GM12875 (cell line): ENCODE measurements at regions not wholly inside any gene's neighbourhood (a gene's known extent, or its start where the extent isn't known, plus 50 kb on each side); places are given as distances from the start of the nearest gene placed in this dataset.
"Not testable (repeated sequence)": the region's sequence is repeated elsewhere in the genome, so short reads cannot be mapped to it uniquely, and the experiment has no call there.

Experiments used
- H3K4me3 ChIP-seq: one replicate; pipeline ENCODE4 v1.5.1; 2011; ENCODE audit warnings: low read depth, low read length, control low read depth
- CTCF ChIP-seq: IDR thresholded peaks from 2 replicates; pipeline ENCODE4 v1.5.1; 2011; ENCODE audit warnings: low read depth, mild to moderate bottlenecking, control low read depth, inconsistent platforms, low read length, moderate library complexity, borderline replicate concordance; ENCODE audit not compliant: insufficient read depth

- no peak overlapping the region for H3K4me3 ChIP-seq
- no peak for TF ChIP-seq CTCF
Observed at GRCh38 chr22:22756109-22756508, 111.7 kb downstream of the GGTLC2 start.

GRCh38 chr22:22756551-22757201 lies 112.3 kb downstream of the GGTLC2 start:
- not testable (repeated sequence) for H3K4me3 ChIP-seq

- H3K4me3 ChIP-seq: not testable (repeated sequence)
Observed at GRCh38 chr22:22758101-22758807, 113.8 kb downstream of the GGTLC2 start.

- no peak for TF ChIP-seq CTCF
- H3K4me3 ChIP-seq: no peak overlapping the region
Observed at GRCh38 chr22:22759371-22759770, 115.0 kb downstream of the GGTLC2 start.

- no peak for TF ChIP-seq CTCF
- no peak overlapping the region for H3K4me3 ChIP-seq
Observed at GRCh38 chr22:22759889-22760546, 115.6 kb downstream of the GGTLC2 start.

- no peak for TF ChIP-seq CTCF
- no peak overlapping the region for H3K4me3 ChIP-seq
Observed at GRCh38 chr22:22761606-22761962, 117.2 kb downstream of the GGTLC2 start.

GRCh38 chr22:22761963-22762772 lies 117.8 kb downstream of the GGTLC2 start:
- no peak overlapping the region for H3K4me3 ChIP-seq
- no peak for TF ChIP-seq CTCF
